Pulmonary artery endothelial cell (primary cell): ENCODE measurements at regions not wholly inside any gene's neighbourhood (a gene's known extent, or its start where the extent isn't known, plus 50 kb on each side); places are given as distances from the start of the nearest gene placed in this dataset.
"Not testable (repeated sequence)": the region's sequence is repeated elsewhere in the genome, so short reads cannot be mapped to it uniquely, and the experiment has no call there.

Source experiments
- DNase-seq: peaks from one replicate; pipeline ENCODE4 v3.0.0-alpha.2; 2011; ENCODE audit warnings: low read depth, low spot score

DNA sequence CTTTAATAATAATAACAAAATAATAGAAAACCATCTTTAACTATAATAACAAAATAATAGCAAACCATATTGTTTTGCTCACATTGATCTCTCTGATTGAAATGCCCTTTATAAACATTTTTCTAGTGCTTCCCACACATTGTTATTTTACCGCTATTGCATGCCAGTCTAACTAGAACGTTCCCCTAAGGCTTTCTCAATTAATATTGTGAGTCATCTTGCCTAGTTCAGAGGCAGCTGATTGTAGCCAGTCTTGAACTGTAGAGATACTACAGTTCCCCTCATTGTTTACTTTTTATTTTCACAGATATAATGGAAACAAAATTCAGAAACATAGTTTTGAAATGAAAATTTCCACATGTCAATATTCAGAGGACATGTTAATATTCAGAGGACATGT lies 192.3 kb upstream of the ADGRL4 start:
- DNase-seq: peak; percentile 35

DNA sequence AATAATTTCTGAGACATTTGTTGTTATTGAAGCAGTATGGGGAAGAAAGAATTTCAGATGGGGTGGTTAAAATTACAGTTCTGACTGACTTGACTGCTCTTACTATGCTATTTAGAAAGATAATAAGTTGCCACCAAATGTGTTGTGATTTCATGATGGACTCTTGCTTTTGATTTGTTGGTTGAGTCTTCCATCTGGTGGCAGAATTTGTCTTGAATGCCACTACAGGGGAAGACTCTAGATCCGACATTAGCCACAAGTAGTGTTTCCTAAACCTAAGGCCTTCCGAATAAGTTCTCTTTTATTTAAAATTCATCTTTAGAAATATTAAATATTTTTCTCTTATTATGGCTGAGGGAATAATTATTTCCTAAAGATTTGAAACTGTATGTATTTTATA lies 190.9 kb upstream of the ADGRL4 start:
- no peak for DNase-seq

DNA sequence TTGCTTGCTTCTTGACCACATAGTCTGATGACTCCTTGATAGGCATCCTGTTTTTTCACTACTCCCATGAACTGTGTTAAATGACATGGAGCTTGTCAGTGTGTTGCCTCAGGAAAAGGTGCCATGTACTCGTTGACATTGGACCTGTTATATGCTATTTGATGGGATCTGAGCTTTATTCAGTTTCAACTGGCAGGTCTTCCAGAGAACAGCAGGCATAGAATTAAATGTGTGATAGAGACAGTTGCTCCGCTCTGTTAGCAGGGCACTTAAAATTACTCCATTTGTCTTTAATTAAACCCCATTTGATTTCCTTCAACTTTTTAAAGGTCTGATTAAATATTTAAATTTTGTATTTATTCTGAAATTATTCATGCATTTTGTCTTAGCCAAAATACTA lies 189.7 kb upstream of the ADGRL4 start:
- no peak for DNase-seq

DNA sequence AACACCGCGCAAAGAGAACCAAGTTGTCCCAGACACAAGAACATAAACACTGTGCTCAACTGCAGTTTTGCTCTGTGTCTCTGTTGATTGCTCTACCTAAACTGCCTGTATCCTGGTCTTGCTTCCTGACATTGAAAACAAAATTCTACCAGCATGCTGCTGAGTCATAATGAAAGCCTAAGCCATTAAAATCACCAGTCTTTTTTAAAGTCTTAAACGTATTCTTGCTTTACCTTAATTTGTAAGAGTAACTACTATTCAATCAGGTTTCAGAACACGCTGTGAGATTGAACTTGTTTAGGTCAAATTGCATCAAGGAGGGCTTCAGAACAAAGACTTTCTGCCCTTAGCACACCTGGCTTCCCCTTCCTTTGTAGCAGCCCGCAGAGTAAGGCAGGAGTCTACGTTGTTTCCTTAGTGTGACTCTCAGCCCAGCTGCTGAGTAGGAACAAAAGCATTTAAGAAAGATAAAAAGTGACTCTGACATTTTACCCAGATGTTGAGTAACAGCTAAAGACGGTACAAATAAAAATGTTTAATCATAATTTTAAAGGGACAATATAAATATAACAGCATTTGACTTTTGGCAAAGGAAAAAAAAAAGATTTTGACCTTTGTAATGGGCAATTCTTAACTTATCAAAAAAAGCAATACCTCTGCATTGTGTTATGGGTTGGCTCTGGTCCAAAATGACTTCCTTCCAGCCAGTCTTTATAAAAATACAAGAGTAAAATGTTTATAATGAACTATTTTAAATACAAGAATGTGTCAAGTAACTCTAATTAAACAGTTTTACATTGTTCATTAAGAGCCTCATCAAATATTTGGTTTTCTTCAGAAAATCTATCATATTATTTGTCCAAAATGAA lies 186.9 kb upstream of the ADGRL4 start:
- peak; percentile 80 for DNase-seq

DNA sequence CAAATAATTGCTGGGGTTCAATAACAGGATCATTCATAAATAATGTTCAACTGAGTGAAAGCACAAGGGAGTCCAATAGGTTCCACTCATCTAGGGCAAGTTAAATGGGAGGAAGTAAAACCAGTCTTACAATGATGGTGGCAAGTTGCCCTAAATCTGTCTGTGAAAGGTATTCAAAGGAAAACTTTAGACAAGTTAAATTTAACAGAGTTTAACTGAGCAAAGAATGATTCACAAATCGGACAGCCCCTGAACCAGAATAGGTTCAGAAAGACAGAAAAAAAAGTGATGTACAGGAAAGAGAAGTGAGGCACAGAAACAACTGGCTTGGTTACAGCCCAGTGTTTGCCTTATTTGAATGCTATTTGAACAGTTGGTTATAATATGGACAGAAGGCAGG lies 183.5 kb upstream of the ADGRL4 start:
- DNase-seq: peak; percentile 15

DNA sequence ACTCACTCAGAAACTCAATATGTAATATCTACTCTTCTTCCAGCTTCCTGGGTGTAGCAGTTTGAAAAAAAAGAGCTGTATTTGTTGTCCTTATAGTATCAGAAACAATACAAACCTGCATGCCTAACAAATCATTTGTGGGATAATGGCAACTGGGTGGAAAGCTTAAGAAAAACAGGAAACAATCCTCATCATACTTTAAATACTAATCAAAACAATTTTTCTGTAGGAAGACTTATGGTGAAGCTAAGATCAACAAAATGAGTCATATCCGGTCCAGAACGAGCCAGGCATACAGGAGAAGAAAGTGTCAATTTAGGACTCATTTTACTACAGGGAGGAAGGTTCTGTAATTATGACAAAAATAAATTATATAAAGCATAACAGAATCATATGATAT lies 181.8 kb upstream of the ADGRL4 start:
- peak; percentile 47 for DNase-seq

DNA sequence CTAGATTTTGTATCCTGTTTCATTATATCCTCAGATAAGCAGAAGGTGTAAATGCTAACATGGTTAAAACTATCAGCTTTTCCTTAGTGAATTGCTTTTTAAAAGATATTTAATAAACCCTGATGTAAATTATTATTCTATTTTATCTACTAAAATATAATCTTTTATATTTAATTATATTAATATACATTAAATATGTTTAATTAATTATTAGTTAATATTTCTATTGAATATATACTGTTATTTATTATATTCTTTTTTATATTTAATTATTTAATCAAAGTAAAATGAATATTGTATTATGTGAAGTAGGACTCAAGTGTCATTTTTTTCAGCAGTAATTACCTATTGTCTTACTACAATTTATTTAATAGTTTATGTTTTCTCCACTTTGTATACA lies 179.7 kb upstream of the ADGRL4 start:
- DNase-seq: no peak

DNA sequence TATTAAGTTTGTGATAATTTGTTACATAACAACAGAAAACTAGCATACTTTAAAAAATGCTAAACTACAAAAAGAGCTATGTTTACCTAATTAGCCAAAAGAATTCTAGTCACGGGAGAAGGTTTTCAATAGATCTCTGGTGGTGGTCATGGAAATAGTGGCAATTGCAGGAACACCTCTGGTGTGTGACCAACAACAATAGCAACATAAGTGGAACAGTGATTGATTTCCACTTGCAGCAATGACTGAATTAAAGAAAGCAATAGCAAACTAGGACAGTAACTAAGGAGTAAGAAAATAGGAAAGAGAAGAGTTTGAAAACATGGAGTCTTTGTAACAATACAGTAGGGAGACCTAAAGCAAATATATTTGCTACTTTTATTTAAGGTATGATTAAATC lies 171.3 kb upstream of the ADGRL4 start:
- DNase-seq: no peak

DNA sequence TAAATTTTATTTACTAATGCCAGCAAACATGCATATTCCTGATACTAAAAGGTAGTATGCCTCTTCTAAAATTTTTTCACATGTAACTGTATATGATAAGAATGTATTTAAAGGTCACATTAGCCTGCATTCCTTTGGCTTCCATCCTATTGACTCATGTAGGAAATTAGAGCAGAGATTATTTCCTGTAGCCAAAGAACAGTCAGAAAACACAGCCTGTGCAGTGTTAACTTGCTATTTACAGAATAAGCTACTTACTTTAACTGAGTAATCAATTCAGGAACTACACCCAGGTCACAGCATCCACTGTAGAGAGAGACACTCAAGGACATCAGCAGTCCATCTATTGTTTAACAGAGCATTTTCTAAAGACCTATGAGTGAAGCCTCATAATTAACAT lies 154.5 kb upstream of the ADGRL4 start:
- DNase-seq: peak; percentile 67

DNA sequence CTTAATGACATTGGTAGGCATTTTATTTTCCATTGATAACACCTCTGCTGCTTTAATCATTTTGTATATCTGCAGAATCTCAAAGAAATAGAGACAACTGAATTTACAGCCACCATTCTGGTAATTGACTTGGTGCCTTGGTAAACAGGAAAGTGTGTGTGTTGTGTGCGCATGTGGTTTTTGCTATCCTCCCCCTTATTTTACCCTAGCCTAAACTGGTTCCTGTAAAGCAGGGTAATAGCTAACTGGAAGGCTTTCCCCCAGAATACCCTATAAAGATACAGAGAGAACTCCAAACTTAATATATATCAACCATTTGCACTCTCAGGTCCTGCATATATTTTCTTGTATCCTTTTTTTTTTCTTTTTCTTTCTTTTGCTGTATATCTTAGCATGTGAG lies 149.5 kb upstream of the ADGRL4 start:
- DNase-seq: no peak

DNA sequence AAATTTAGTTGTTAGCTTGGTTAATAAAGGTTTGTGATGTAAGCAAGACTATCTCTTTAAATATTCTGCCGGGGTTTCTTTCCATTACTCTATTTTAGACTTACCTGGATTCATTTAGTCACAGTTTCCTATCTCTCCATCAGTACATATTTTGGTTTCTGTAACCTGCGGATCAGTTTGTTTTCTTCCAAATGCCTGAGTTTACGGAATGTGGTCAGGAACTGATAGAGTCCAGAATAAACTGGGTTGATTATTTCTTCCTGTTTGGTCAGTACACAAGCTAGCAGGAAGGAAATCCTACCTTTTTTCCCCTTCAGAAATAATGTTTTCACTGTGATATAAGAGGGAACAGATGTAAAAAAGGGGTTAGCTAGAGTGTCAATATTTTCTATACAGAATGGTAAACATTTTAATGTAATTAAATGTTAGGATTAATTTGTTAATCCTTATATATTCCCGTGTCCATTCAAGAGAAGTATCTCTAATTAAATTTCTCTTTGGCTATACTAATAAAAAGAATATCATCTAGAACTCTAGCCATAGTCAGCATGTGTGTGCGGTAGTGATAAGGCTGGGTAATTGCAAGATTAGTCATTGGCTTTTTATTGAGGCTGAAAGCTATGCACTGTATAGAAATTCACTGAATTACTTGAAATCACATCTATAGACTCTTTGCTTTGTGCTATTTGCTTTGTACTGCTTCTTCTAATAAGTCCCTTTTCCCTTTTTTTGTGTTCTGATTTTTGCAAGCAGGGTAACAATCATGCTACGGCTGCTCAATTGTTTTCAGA lies 144.7 kb upstream of the ADGRL4 start:
- DNase-seq: no peak

DNA sequence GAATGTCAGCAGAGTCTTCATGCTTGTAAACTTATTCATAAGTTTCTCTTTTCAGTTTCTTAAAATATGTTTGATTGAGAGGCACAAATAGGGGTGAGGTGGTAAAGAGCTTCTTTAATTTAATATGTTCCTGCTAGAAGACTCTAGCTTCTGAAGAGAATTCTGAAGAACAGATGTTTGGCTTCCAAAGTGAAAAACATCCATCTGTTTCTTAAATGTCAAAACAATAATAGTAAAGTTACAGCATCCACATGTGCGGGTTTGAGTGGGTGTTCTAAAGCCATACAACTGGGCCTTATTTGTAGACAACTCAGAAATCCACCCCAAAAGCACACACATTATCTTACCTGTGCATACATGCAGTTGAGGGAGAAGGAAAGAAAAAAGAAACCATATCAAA lies 144.0 kb upstream of the ADGRL4 start:
- no peak for DNase-seq

DNA sequence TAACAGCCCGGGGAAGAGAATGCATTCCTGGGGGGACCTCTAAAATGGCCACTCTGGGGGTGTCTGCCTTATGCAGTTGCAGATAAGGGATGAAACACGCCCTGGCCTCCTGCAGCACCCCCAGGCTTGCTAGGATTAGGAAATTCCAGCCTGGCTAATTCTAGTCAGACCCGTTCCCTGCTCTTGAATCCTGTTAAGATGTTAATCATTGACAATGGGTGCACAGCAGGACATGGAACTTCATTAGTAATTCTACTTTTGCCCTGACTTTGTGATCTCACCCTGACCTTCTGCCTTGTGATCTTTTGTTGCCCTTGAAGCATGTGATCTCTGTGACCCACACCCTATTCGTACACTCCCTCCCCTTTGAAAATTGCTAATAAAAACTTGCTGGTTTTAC lies 131.7 kb upstream of the ADGRL4 start:
- not testable (repeated sequence) for DNase-seq

DNA sequence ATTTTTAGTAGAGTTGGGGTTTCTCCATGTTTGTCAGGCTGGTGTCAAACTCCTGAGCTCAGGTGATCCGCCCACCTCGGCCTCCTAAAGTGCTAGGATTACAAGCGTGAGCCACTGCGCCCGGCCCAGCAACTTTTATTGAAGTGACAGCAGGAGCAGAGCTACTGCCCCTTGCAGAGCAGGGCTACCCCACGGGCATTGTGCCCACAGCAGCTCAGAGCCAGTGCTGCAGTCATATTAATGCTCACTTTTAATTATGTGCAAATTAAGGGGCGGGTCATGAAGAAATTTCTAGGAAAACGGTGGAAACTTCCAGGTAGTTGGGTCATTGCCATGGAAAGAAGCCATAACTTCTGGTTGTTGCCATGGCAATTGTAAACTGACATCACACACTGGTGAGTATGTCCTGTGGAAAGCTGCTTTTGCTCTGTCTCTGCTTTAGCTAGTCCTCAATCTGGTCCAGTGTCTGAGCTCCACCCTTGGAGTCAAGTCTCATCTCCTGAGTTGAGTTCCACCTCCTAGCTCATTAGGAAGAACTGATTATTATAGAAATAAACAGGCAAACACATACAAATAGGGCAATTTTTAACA lies 127.3 kb upstream of the ADGRL4 start:
- no peak for DNase-seq

DNA sequence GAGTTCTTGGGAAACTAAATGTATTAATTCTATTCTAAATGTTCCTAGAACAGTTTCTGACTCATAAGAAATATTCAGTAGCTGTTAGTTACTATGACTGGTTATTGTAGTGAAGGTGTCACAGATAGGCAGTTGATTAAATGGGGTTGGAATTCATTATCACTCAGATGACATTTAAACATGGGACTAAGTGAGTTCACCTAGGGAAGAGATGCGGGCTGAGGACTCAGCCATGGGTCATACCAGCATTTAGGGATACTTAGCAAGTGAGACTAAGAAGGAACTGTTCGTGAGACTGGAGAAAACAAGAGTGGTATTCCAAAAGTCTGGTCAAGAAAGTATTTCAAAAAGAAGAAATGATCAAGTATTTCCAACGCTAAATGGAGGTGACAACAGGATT lies 125.1 kb upstream of the ADGRL4 start:
- DNase-seq: no peak

DNA sequence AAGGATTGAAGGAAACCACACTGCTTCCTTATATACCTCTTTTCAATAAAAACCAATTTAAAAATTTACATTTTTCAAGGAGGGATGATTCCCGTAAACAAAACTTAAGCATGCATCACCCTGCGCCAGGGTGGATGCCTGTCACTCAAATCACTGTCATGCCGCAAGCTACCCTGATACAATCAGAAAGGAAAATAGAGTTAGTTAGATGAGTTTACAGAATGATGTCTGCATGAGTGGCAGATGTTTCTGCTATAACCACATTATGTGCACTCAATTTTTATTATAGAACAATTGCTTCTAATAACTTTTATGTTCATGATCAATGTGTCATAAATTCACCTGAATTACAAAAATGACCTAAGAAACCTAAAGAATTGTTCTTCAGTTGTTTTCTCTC lies 123.4 kb upstream of the ADGRL4 start:
- DNase-seq: no peak

DNA sequence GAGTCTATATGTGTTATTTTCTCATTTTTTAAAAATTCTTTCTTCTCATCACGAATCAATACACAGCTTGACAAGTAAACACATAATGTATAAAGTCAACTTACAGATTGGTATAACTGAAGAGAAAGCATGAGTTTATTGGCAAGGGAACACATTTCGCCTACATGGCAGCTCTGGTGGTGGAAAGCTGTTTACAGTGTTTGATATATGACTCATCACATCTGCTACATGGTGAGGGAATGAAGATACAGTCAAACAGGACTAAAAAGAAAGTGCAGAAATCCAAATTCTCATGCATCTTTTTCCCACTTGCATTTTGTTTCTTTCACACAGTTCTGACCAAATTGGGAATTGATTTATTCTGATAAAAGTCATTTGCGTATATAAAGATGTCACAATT lies 122.2 kb upstream of the ADGRL4 start:
- DNase-seq: peak; percentile 7

DNA sequence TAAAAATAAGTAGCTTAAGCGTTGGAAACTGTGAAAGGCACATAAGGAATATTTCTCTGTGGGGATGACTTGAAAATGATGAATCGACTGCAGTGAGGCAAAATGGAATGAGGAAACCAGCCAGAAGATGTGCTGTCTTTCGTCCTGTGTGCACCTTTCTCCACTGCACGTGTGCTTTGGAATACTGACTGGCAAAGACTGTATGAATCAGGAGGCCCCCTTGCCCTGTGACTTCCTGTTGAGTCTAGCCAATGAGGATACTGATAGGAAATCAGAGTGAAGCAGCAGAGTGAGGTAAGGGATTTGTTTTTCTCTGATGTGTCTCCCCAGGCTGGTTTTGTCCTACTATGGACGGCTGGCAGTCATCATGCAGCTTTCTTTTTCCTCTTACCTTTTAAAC lies 118.2 kb upstream of the ADGRL4 start:
- no peak for DNase-seq

DNA sequence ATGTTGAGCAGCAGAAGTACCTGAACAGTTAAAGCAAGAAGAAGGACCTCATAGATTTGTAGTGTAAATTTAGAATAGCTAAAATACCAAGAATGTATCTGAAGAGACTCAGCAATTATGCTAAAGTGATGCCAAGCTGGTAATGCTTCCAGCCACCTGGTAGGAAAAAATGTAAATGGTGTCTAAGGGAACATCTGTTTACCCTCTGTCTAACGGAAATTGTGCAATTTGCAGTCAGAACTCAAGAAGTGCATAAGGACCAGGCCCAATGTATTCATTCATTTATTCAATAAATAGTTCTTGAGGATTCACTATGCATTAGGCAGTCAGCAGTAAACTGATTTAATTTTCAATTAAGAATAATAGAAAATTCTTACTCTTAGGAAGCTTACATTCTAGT lies 116.0 kb upstream of the ADGRL4 start:
- no peak for DNase-seq

DNA sequence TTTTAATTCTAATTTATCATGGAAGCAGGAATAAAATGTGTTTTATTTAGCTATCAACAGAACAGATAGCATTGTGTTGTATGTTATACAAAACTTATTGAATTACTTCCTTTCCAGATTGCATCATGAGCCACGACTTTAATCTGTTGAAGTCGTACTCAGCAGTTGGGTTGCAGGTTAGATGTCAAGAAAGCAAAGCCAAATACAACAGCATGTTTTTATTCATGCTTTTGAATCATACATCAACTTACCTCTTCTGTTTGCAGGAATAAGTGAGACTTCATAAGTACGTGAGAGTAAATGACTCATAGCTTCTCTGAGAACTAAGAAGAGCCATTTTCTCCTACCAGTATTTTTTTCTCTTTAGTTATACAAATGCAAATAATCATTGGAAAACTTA lies 110.8 kb upstream of the ADGRL4 start:
- no peak for DNase-seq

DNA sequence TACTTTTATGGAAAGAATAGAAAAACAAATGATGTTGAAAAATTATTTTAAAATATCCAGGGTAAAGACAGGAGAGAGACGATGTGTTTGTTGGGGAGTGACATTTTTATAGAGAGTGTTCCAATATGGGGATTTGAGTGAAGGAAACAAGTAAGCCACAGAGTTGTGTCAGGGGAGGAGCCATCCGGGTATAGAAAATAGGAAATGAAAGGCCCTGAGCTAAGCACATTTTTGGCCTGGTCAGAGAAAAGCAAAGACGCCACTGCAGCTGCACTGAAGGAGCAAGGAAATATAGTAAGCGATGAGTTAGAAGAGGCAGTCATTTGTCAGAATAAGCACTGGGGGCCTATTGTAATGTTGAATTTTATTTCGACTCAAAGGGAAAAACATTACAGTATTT lies 107.3 kb upstream of the ADGRL4 start:
- no peak for DNase-seq

DNA sequence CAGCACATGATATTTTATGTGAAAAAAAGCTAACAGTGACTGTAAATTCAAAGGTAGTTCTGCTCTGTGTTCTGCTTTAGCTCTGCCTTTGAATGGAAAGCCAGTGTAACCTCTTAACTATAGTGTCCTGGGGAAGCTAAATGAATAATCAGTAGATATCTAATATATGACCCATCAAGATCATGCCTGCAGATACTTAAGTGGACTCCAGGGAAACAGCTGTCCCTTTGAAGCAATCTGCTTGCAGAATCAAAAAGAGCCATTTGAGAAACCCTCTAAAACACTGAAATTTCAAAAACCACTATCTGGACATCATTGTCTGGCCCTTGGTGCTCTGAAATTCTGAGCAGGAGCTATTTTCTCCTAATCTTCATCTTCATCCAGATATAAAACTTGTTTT lies 104.2 kb upstream of the ADGRL4 start:
- DNase-seq: no peak

DNA sequence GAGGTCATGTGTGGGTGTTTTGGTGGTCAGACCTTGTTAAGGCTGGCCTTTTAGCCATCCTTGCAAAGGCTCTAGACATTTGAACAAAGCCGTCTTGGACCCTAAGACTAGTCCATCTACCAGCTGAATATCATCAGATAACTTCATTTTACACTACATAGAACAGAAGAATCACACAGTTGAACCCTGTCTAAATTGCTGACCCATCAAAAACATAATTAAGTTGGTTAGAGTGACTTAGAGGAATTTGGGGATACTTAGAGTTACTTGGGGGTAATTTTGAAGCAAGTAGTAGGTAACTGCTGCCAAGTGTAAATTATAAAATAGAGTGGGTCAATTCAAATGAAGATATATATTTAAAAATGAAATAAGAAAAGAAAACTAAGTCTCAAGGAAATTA lies 102.9 kb upstream of the ADGRL4 start:
- no peak for DNase-seq
